Activated naive CD8-positive, alpha-beta T cell treated with anti-CD3 and anti-CD28 coated beads, Interleukin-2, amount 10 ng/mL, durations not matched to agents 7 days and 5 days (primary cell): ENCODE measurements at regions not wholly inside any gene's neighbourhood (a gene's known extent, or its start where the extent isn't known, plus 50 kb on each side); places are given as distances from the start of the nearest gene placed in this dataset.
"Not testable (repeated sequence)": the region's sequence is repeated elsewhere in the genome, so short reads cannot be mapped to it uniquely, and the experiment has no call there.

Source experiments
- ATAC-seq: fragments of 150-1000 bp; cut with Tn5 transposase; one replicate; pipeline ENCODE4 v1.10.0; 2021; ENCODE audit warnings: low read depth, moderate library complexity
- POLR2A ChIA-PET: fragments of 350-600 bp; sonication (Branson Sonifier 250); formaldehyde crosslinking; loops from one replicate; lab custom pipeline; 2021; ENCODE audit warnings: antibody characterized with exemption; lab: Charles Lee
- DNase-seq: peaks from one replicate; pipeline ENCODE4 v3.0.0; 2021
- H3K27ac Mint-ChIP-seq: one replicate; pipeline ENCODE4 v1.8.0; 2022; ENCODE audit warnings: mild to moderate bottlenecking, mixed read lengths
- H3K27me3 Mint-ChIP-seq: one replicate; pipeline ENCODE4 v1.8.0; 2022; ENCODE audit warnings: mild to moderate bottlenecking, moderate library complexity, mixed read lengths
- H3K36me3 Mint-ChIP-seq: one replicate; pipeline ENCODE4 v1.8.0; 2021; ENCODE audit warnings: mild to moderate bottlenecking, mixed read lengths
- H3K4me1 Mint-ChIP-seq: one replicate; pipeline ENCODE4 v1.8.0; 2021; ENCODE audit warnings: mixed read lengths
- H3K4me3 Mint-ChIP-seq: one replicate; pipeline ENCODE4 v1.8.0; 2022; ENCODE audit warnings: mild to moderate bottlenecking, moderate library complexity, mixed read lengths
- H3K9me3 Mint-ChIP-seq: one replicate; pipeline ENCODE4 v1.8.0; 2021; ENCODE audit warnings: mixed read lengths

- H3K4me1 Mint-ChIP-seq, POLR2A ChIA-PET, DNase-seq, H3K9me3 Mint-ChIP-seq, H3K27ac Mint-ChIP-seq, H3K4me3 Mint-ChIP-seq, H3K36me3 Mint-ChIP-seq, H3K27me3 Mint-ChIP-seq: not testable (repeated sequence)
- peak; percentile 39 for ATAC-seq
Measured at GRCh38 chr16:29274055-29275035, 132.2 kb downstream of the NPIPB11 start.

- H3K27ac Mint-ChIP-seq, POLR2A ChIA-PET, H3K27me3 Mint-ChIP-seq, H3K36me3 Mint-ChIP-seq, ATAC-seq, H3K9me3 Mint-ChIP-seq, DNase-seq, H3K4me1 Mint-ChIP-seq, H3K4me3 Mint-ChIP-seq: not testable (repeated sequence)
Measured at GRCh38 chr16:29273298-29274054, 133.0 kb downstream of the NPIPB11 start.

GRCh38 chr16:29271721-29272675 lies 134.5 kb downstream of the NPIPB11 start:
- H3K27me3 Mint-ChIP-seq, H3K9me3 Mint-ChIP-seq, H3K36me3 Mint-ChIP-seq, DNase-seq, POLR2A ChIA-PET, H3K4me3 Mint-ChIP-seq, H3K4me1 Mint-ChIP-seq, H3K27ac Mint-ChIP-seq, ATAC-seq: not testable (repeated sequence)

- H3K36me3 Mint-ChIP-seq, DNase-seq, H3K9me3 Mint-ChIP-seq, ATAC-seq, H3K27ac Mint-ChIP-seq, H3K27me3 Mint-ChIP-seq, POLR2A ChIA-PET, H3K4me1 Mint-ChIP-seq, H3K4me3 Mint-ChIP-seq: not testable (repeated sequence)
Measured at GRCh38 chr16:29270923-29271322, 135.6 kb downstream of the NPIPB11 start.

- H3K4me3 Mint-ChIP-seq, H3K27me3 Mint-ChIP-seq, DNase-seq, H3K9me3 Mint-ChIP-seq, POLR2A ChIA-PET, H3K36me3 Mint-ChIP-seq, H3K4me1 Mint-ChIP-seq, ATAC-seq, H3K27ac Mint-ChIP-seq: not testable (repeated sequence)
Measured at GRCh38 chr16:29270033-29270432, 136.5 kb downstream of the NPIPB11 start.

GRCh38 chr16:29269192-29269811 lies 137.2 kb downstream of the NPIPB11 start:
- POLR2A ChIA-PET, result not testable (repeated sequence)

GRCh38 chr16:29268785-29269191 lies 137.7 kb downstream of the NPIPB11 start:
- H3K4me1 Mint-ChIP-seq, ATAC-seq, POLR2A ChIA-PET, H3K9me3 Mint-ChIP-seq, H3K27ac Mint-ChIP-seq, DNase-seq, H3K27me3 Mint-ChIP-seq, H3K36me3 Mint-ChIP-seq, H3K4me3 Mint-ChIP-seq: not testable (repeated sequence)

More at GRCh38 chr16:29269192-29269811, 137.2 kb downstream of the NPIPB11 start:
- H3K27ac Mint-ChIP-seq, H3K4me3 Mint-ChIP-seq, H3K27me3 Mint-ChIP-seq, H3K36me3 Mint-ChIP-seq, H3K4me1 Mint-ChIP-seq, ATAC-seq, DNase-seq, H3K9me3 Mint-ChIP-seq: not testable (repeated sequence)

- H3K27me3 Mint-ChIP-seq, H3K27ac Mint-ChIP-seq, ATAC-seq, H3K4me1 Mint-ChIP-seq, DNase-seq, H3K9me3 Mint-ChIP-seq, H3K4me3 Mint-ChIP-seq, POLR2A ChIA-PET, H3K36me3 Mint-ChIP-seq: not testable (repeated sequence)
Measured at GRCh38 chr16:29268348-29268747, 138.2 kb downstream of the NPIPB11 start.

- H3K4me1 Mint-ChIP-seq, DNase-seq, H3K9me3 Mint-ChIP-seq, H3K27me3 Mint-ChIP-seq, ATAC-seq, H3K36me3 Mint-ChIP-seq, H3K27ac Mint-ChIP-seq, H3K4me3 Mint-ChIP-seq, POLR2A ChIA-PET: not testable (repeated sequence)
Measured at GRCh38 chr16:29267891-29268290, 138.6 kb downstream of the NPIPB11 start.

GRCh38 chr16:29267055-29267619 lies 139.4 kb downstream of the NPIPB11 start:
- ATAC-seq, DNase-seq, H3K9me3 Mint-ChIP-seq, H3K4me1 Mint-ChIP-seq, POLR2A ChIA-PET, H3K27me3 Mint-ChIP-seq, H3K27ac Mint-ChIP-seq, H3K4me3 Mint-ChIP-seq, H3K36me3 Mint-ChIP-seq: not testable (repeated sequence)

GRCh38 chr16:29266612-29267011 lies 139.9 kb downstream of the NPIPB11 start:
- POLR2A ChIA-PET, H3K4me1 Mint-ChIP-seq, H3K27me3 Mint-ChIP-seq, ATAC-seq, H3K4me3 Mint-ChIP-seq, H3K9me3 Mint-ChIP-seq, DNase-seq, H3K27ac Mint-ChIP-seq, H3K36me3 Mint-ChIP-seq: not testable (repeated sequence)

- DNase-seq, H3K9me3 Mint-ChIP-seq, H3K4me3 Mint-ChIP-seq, ATAC-seq, POLR2A ChIA-PET, H3K27me3 Mint-ChIP-seq, H3K4me1 Mint-ChIP-seq, H3K36me3 Mint-ChIP-seq, H3K27ac Mint-ChIP-seq: not testable (repeated sequence)
Measured at GRCh38 chr16:29265255-29265853, 141.2 kb downstream of the NPIPB11 start.
